22Rv1 (cell line): ENCODE measurements at regions not wholly inside any gene's neighbourhood (a gene's known extent, or its start where the extent isn't known, plus 50 kb on each side); places are given as distances from the start of the nearest gene placed in this dataset.

ENCODE experiments used
- H3K27ac ChIP-seq: fragments of 450-650 bp; 2 replicates; pipeline ENCODE4 v1.5.1; 2017
- CTCF ChIP-seq: fragments of 450-650 bp; IDR thresholded peaks from 2 replicates; pipeline ENCODE4 v1.5.1; 2017; ENCODE audit warnings: mild to moderate bottlenecking
- ZFX ChIP-seq: fragments of 450-650 bp; IDR thresholded peaks from 2 replicates; pipeline ENCODE4 v1.6.1; 2017; ENCODE audit warnings: antibody characterized with exemption, borderline replicate concordance

GRCh38 chr18:41324020-41324791 is 630.8 kb upstream of the PIK3C3 start:
- TF ChIP-seq ZFX (no peak), CTCF (no peak)
- no peak overlapping the region for H3K27ac ChIP-seq

- H3K27ac ChIP-seq = no peak overlapping the region
- TF ChIP-seq ZFX (no peak), CTCF (no peak)
These were observed 632.0 kb upstream of the PIK3C3 start for GRCh38 chr18:41323044-41323443.

- no peak overlapping the region for H3K27ac ChIP-seq
- TF ChIP-seq ZFX = no peak
- TF ChIP-seq CTCF = no peak
These were observed 634.9 kb upstream of the PIK3C3 start for GRCh38 chr18:41320100-41320499.

- no peak overlapping the region for H3K27ac ChIP-seq
- TF ChIP-seq ZFX (no peak), CTCF (no peak)
These were observed 639.9 kb upstream of the PIK3C3 start for GRCh38 chr18:41315134-41315533.

GRCh38 chr18:41311571-41312547 is 643.2 kb upstream of the PIK3C3 start:
- TF ChIP-seq ZFX = no peak
- TF ChIP-seq CTCF = no peak
- no peak overlapping the region for H3K27ac ChIP-seq

- no peak overlapping the region for H3K27ac ChIP-seq
- TF ChIP-seq ZFX (no peak), CTCF (no peak)
These were observed 657.3 kb upstream of the PIK3C3 start for GRCh38 chr18:41297740-41298139.
